Right lobe of liver (tissue), 4 donors: ENCODE measurements at regions not wholly inside any gene's neighbourhood (a gene's known extent, or its start where the extent isn't known, plus 50 kb on each side); places are given as distances from the start of the nearest gene placed in this dataset.

Experiments
- CTCF ChIP-seq, 4 donors: fragments of 200-600 bp in 3 of 4; fragments of 450-650 bp in 1 of 4; IDR thresholded peaks; one replicate each; pipeline versions ENCODE4 v1.5.1 to v1.8.0; 2016 to 2022; ENCODE audit warnings: antibody characterized with exemption in 4 of 4, mild to moderate bottlenecking in 2 of 4
- POLR2A ChIP-seq: fragments of 450-650 bp; IDR thresholded peaks from one replicate; pipeline ENCODE4 v1.6.1; 2017; ENCODE audit warnings: antibody characterized with exemption, mild to moderate bottlenecking
- donor health status: DM: no; HTN: no; CAD: no.
- donor health status: DM: no; HTN: no; CAD: no.
- donor health status: DM: no; HTN: yes; CAD: no.

DNA sequence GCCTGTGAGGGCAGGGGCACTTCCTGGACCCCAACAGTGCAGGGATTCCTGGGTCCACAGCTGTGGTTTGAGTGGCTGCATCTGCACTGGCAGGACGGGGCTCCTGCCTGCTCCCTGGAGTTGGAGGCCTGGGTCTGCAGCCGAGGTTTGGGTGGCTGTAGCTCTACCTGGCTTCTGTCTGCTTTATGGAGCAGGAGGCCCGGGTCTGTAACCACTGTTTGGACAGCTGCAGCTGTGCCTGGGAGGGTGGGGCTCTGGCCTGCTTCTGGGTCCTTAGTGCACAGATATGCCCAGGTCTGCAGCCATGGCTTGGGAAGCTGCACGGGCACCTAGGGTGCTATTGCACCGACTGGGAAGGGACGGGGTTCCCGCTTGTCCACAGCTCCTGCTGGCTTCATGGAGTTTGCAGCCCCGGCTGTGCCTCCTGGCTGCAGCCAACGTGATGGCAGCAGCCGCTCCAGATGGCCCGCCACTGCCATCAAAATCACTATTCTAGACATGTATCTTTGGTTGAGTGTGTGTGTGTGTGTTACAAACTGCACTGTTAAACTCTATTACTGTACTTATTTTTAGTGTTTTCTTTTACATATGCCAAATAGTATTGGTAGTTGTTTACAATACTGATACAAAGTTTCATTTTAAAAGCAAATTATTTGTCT, 412.3 kb upstream of the KIRREL3 start:
- TF ChIP-seq CTCF (IDR thresholded peaks at IDR 0.05), result no peak
- TF ChIP-seq POLR2A, result no peak
